ENCODE measurements at regions not wholly inside any gene's neighbourhood (a gene's known extent, or its start where the extent isn't known, plus 50 kb on each side); places are given as distances from the start of the nearest gene placed in this dataset.
"Not testable (repeated sequence)": the region's sequence is repeated elsewhere in the genome, so short reads cannot be mapped to it uniquely, and the experiment has no call there.

DNA sequence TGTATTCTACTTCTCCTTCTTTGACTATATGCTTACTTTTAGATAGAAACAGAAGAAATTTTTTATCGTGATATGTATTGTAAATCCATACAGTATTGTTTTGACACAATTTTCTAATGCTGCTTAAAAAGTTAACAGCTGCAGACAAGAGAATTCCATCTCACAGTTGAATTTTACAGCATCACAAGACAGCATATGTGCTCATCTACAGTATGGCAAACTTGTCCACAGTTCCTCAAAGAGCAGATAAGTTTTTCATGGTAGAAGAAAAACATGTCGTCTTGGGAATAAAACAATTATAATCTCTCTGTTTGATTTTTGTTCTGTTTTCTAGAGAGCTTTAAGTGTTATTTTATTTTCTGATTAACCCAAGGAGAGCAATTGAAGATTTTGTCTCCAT is 438.5 kb upstream of the NUDT12 start:
- no peak for DNase-seq (ENCODE audit: low read depth)

GRCh38 chr5:103993031-103993430 is 430.4 kb upstream of the NUDT12 start:
- DNase-seq (ENCODE audit: low read depth): no peak

DNA sequence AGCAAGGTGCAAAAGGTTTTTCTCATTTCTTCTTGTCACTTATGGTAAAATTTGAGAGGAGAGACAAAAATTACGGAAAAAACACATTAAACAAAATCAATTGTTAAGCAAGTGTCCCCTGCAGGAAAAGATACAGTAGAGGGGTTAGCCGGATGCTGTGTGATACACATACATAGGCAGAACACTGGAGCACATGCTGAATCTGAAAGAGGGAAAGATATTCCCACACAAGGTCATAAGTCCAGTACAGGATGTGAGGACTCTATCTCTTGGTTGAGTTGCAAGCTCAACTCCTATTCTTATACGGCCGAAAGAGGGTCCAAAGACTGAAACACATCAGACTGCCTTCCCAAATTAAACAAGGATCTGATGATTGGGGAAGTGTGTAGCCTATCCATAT is 427.5 kb upstream of the NUDT12 start:
- DNase-seq (ENCODE audit: low read depth): no peak

GRCh38 chr5:103981592-103981991 is 419.0 kb upstream of the NUDT12 start:
- DNase-seq (ENCODE audit: low read depth): no peak

- no peak for DNase-seq (ENCODE audit: low read depth)
Observed at GRCh38 chr5:103973669-103974068, 411.1 kb upstream of the NUDT12 start.

GRCh38 chr5:103966295-103966694 is 403.7 kb upstream of the NUDT12 start:
- DNase-seq (ENCODE audit: low read depth): not testable (repeated sequence)

- DNase-seq (ENCODE audit: low read depth): no peak
Observed at GRCh38 chr5:103962023-103962422, 399.4 kb upstream of the NUDT12 start.

GRCh38 chr5:103953601-103954382 is 391.2 kb upstream of the NUDT12 start:
- DNase-seq (ENCODE audit: low read depth): no peak

DNA sequence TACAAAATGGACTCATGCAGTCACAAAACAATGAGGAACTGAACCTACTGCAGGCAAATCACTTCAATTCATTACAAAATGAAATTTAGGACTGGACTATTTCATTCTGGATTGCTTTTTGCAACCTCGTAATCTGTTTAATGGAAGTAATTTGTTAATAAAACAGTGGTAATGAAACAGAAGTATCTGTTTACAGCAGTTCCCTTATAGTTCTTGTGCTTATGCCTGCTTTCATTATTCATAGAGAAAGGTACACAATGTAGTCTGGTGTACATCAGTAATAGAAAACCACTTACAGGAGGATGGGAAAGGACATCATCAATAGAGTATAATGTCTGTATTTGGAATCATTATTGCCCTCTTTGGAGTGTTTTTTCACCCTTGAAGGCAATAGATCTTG is 389.2 kb upstream of the NUDT12 start:
- no peak for DNase-seq (ENCODE audit: low read depth)

DNA sequence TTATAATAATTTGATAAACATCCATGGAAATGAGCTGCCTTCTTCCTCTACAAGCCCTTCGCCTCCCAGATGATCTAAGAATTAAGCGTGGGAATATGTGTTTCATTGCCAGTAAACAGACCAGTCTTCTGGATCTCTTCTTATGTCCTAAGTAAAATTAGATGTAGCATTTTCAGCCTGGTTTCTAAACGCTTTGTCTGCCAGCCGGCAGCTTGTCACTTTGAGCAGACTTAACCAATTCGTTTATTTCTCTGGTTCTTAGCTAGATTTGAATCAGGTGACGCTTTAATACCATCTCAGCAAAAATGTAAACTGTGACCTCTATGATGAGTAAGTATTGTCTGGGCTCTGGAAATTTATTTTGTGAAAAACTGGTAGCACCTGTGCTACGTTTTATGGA is 380.6 kb upstream of the NUDT12 start:
- no peak for DNase-seq (ENCODE audit: low read depth)

GRCh38 chr5:103942587-103943186 is 380.1 kb upstream of the NUDT12 start:
- no peak for DNase-seq (ENCODE audit: low read depth)

- DNase-seq (ENCODE audit: low read depth): no peak
Observed at GRCh38 chr5:103941596-103941995, 379.0 kb upstream of the NUDT12 start.

- no peak for DNase-seq (ENCODE audit: low read depth)
Observed at GRCh38 chr5:103938146-103938695, 375.6 kb upstream of the NUDT12 start.

GRCh38 chr5:103929338-103930013 is 366.9 kb upstream of the NUDT12 start:
- DNase-seq (ENCODE audit: low read depth): no peak

DNA sequence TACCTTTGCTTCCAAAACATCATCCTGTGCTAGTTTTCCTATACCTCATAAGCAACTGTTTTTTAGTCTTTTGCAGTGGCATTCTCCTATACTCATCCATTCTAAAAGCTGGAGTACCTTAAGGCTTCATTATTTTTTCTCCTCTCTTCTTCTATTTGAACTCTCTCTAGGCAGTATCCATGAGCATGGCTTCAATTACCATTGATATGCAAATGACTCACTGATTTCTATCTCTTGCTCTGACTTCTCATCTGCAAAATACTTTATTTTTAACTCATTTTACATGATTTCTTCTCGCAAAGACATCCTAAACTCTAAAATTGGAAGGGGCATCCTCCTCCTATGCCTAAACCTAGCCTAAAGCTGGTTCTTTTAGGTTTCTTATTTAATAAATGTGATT is 365.1 kb upstream of the NUDT12 start:
- no peak for DNase-seq (ENCODE audit: low read depth)

DNA sequence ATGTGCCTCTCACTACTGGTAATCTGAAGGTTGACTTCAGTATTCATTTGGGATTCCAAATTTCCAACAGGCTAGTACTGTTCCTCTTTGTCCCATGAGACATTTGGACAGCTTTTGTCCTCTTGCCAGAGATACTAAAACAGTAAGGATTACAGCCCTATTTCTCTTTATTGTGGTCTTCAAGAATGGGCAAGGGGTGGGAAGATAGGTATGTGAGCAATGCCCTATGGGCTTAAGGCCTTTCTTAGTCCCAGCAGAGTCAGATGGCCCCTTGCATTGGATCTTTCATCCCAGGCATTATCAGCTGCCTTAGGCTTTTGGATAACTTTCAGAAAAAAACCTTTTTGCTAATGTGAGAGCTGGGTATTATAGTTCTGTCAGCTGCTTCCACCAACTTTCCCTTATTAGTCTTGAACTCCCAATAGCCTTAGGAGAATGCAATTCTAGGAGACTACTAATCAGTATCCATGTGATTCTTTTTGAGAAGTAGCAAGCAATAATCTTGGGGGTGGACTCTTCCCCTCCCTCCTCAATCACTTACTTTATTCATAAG is 361.1 kb upstream of the NUDT12 start:
- DNase-seq (ENCODE audit: low read depth): no peak

- no peak for DNase-seq (ENCODE audit: low read depth)
Observed at GRCh38 chr5:103919506-103919905, 356.9 kb upstream of the NUDT12 start.

DNA sequence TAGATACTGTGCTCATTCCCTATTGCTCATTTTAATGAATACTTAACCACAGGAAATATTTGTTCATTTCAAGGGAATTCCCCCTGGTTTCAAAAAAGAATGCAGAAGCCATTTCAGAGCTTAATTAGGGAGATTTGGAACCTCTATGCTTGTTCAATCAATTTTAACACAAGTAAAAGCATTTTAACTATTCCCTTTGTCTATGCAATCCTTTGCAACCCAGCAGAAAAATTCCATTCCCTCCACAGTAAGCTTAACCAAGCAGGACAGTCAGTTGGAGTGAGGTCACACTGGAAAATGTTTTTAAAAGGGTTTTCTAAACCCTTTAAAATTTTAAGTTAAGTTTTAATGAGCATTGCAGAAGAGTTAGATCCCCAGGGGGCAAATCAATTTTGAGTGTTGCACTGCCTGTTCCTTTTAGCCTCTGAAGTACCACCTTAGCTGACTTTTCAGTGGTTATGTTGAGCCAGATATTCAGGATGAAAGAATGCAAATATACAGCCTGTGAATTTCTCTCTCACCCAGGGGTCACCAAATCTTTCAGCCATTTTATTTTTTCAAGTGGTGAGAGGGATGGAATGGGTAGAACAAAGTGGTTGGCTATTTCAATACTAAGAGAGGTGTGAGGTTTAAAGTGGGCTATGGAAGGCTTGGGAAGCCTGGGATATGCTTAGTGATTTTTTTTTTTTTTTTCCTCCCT is 356.2 kb upstream of the NUDT12 start:
- peak; percentile 9 for DNase-seq (ENCODE audit: low read depth)

- no peak for DNase-seq (ENCODE audit: low read depth)
Observed at GRCh38 chr5:103915081-103915480, 352.5 kb upstream of the NUDT12 start.

DNA sequence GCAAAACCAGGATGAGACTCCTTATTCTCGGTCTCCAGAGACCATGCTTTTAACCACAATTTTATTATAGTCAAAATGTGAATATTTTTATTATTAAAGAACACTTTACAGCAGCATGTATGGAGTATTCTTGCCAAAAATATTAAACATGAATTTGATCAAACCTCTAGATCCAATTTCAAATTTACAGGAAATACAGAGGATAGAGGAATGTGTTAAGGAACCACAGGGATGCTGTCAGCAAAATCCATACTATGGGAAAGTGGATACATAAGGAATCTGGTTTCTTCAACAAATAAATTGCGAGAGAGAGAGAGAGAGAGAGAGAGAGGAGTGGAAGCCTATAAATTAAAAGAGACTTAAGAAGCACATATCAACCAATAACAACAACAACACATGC is 348.2 kb upstream of the NUDT12 start:
- no peak for DNase-seq (ENCODE audit: low read depth)

DNA sequence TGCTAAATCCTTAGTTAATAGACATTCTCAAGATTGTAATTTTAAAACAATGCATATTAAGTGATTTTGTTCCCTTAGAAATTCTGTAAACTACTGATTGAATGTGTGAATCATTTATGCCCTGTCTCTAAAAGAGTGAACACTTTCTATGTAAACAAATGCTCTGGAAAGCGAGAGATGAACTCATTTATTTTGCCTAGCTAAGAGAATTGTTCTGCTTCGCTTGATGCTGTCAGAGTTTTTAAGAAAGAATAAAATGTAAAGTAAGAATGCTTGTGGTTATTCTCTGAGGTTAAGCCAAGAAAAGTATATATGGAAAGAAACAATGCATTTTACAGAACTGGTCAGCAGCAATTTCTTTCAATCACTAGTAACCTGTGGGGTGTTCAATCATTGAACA is 347.4 kb upstream of the NUDT12 start:
- no peak for DNase-seq (ENCODE audit: low read depth)

GRCh38 chr5:103909391-103909790 is 346.8 kb upstream of the NUDT12 start:
- DNase-seq (ENCODE audit: low read depth): no peak
